HG03108 (cell line): ENCODE measurements at regions not wholly inside any gene's neighbourhood (a gene's known extent, or its start where the extent isn't known, plus 50 kb on each side); places are given as distances from the start of the nearest gene placed in this dataset.
"Not testable (repeated sequence)": the region's sequence is repeated elsewhere in the genome, so short reads cannot be mapped to it uniquely, and the experiment has no call there.

Source experiments
- ATAC-seq: cut with Tn5 transposase; IDR thresholded peaks from one replicate; pipeline ENCODE4 v1.9.1; 2021; ENCODE audit warnings: moderate library complexity; ENCODE audit not compliant: unreplicated experiment

GRCh38 chr15:54850101-54850500 is 346.6 kb downstream of the RSL24D1 start:
- ATAC-seq: no peak

GRCh38 chr15:54843006-54843405 is 353.7 kb downstream of the RSL24D1 start:
- ATAC-seq: no peak

GRCh38 chr15:54841701-54842305 is 354.9 kb downstream of the RSL24D1 start:
- no peak for ATAC-seq

GRCh38 chr15:54840621-54841398 is 355.9 kb downstream of the RSL24D1 start:
- ATAC-seq: no peak

GRCh38 chr15:54839379-54839778 is 357.4 kb downstream of the RSL24D1 start:
- ATAC-seq: no peak

- ATAC-seq: no peak
These were observed 360.5 kb downstream of the RSL24D1 start for GRCh38 chr15:54836052-54836795.

- ATAC-seq: no peak
These were observed 366.9 kb downstream of the RSL24D1 start for GRCh38 chr15:54829821-54830220.

GRCh38 chr15:54820811-54821210 is 375.9 kb downstream of the RSL24D1 start:
- no peak for ATAC-seq

- ATAC-seq: no peak
These were observed 376.6 kb downstream of the RSL24D1 start for GRCh38 chr15:54820098-54820497.

- no peak for ATAC-seq
These were observed 380.3 kb downstream of the RSL24D1 start for GRCh38 chr15:54816401-54816800.

GRCh38 chr15:54815556-54815955 is 381.2 kb downstream of the RSL24D1 start:
- ATAC-seq: no peak

GRCh38 chr15:54812383-54812782 is 384.4 kb downstream of the RSL24D1 start:
- no peak for ATAC-seq

- no peak for ATAC-seq
These were observed 386.2 kb downstream of the RSL24D1 start for GRCh38 chr15:54810496-54810895.

GRCh38 chr15:54810031-54810430 is 386.7 kb downstream of the RSL24D1 start:
- no peak for ATAC-seq

GRCh38 chr15:54808321-54808720 is 388.4 kb downstream of the RSL24D1 start:
- ATAC-seq: no peak

- ATAC-seq: no peak
These were observed 392.8 kb downstream of the RSL24D1 start for GRCh38 chr15:54803987-54804386.

- peak; percentile 66 for ATAC-seq
These were observed 393.5 kb downstream of the RSL24D1 start for GRCh38 chr15:54803134-54803808.

GRCh38 chr15:54792526-54792925 is 404.2 kb downstream of the RSL24D1 start:
- ATAC-seq: no peak

- ATAC-seq: no peak
These were observed 406.0 kb downstream of the RSL24D1 start for GRCh38 chr15:54790693-54791092.

GRCh38 chr15:54789376-54789775 is 407.4 kb downstream of the RSL24D1 start:
- no peak for ATAC-seq

- ATAC-seq: not testable (repeated sequence)
These were observed 415.5 kb downstream of the RSL24D1 start for GRCh38 chr15:54781220-54781619.
